Activated CD8-positive, alpha-beta memory T cell treated with anti-CD3 and anti-CD28 coated beads for 48 hours (primary cell): ENCODE measurements at regions not wholly inside any gene's neighbourhood (a gene's known extent, or its start where the extent isn't known, plus 50 kb on each side); places are given as distances from the start of the nearest gene placed in this dataset.
"Not testable (repeated sequence)": the region's sequence is repeated elsewhere in the genome, so short reads cannot be mapped to it uniquely, and the experiment has no call there.

Experiments used
- DNase-seq, 3 experiments: peaks; one replicate each; pipeline ENCODE4 v3.0.0-alpha.2; 2020; ENCODE audit warnings: low read depth in 2 of 3, low spot score in 2 of 3

GRCh38 chr6:37580176-37580955 lies 80.7 kb upstream of the CCDC167 start:
- DNase-seq: no peak

GRCh38 chr6:37579444-37580067 lies 79.9 kb upstream of the CCDC167 start:
- no peak for DNase-seq

GRCh38 chr6:37578104-37578503 lies 78.4 kb upstream of the CCDC167 start:
- DNase-seq: no peak

GRCh38 chr6:37576336-37576737 lies 76.6 kb upstream of the CCDC167 start:
- no peak for DNase-seq

- DNase-seq: no peak
These were observed 75.5 kb upstream of the CCDC167 start for GRCh38 chr6:37575221-37575620.

- no peak for DNase-seq
These were observed 72.6 kb upstream of the CCDC167 start for GRCh38 chr6:37572334-37572733.

GRCh38 chr6:37570482-37571133 lies 70.9 kb upstream of the CCDC167 start:
- DNase-seq: no peak

- no peak for DNase-seq
These were observed 70.2 kb upstream of the CCDC167 start for GRCh38 chr6:37569743-37570481.

- DNase-seq: no peak
These were observed 69.6 kb upstream of the CCDC167 start for GRCh38 chr6:37569317-37569716.

GRCh38 chr6:37566950-37567349 lies 67.3 kb upstream of the CCDC167 start:
- no peak for DNase-seq

- DNase-seq: peak; percentile 31 to 63 (median 58)
These were observed 66.6 kb upstream of the CCDC167 start for GRCh38 chr6:37566111-37566949.

- no peak for DNase-seq
These were observed 65.8 kb upstream of the CCDC167 start for GRCh38 chr6:37565267-37566110.

GRCh38 chr6:37562926-37563288 lies 63.2 kb upstream of the CCDC167 start:
- DNase-seq: not testable (repeated sequence)

GRCh38 chr6:37561361-37561760 lies 61.7 kb upstream of the CCDC167 start:
- DNase-seq: no peak

GRCh38 chr6:37560737-37561103 lies 61.0 kb upstream of the CCDC167 start:
- DNase-seq: no peak

GRCh38 chr6:37559501-37559900 lies 59.8 kb upstream of the CCDC167 start:
- DNase-seq: no peak

- DNase-seq: no peak
These were observed 59.4 kb upstream of the CCDC167 start for GRCh38 chr6:37559050-37559449.

GRCh38 chr6:37558646-37559045 lies 59.0 kb upstream of the CCDC167 start:
- DNase-seq: no peak

GRCh38 chr6:37558168-37558567 lies 58.5 kb upstream of the CCDC167 start:
- DNase-seq: no peak

GRCh38 chr6:37557645-37558114 lies 58.0 kb upstream of the CCDC167 start:
- no peak for DNase-seq
